Heart left ventricle (tissue), 13 donors: ENCODE measurements at regions not wholly inside any gene's neighbourhood (a gene's known extent, or its start where the extent isn't known, plus 50 kb on each side); places are given as distances from the start of the nearest gene placed in this dataset.

Source experiments
- CTCF ChIP-seq, 12 donors: fragments of 200-600 bp; sonication (generic) in 4 of 12; IDR thresholded peaks; one replicate each; pipeline versions ENCODE4 v1.5.0 to v1.8.0; 2018 to 2022; ENCODE audit warnings: antibody characterized with exemption in 12 of 12, mild to moderate bottlenecking in 5 of 12
- POLR2A ChIP-seq, 2 donors: fragments of 450-650 bp; IDR thresholded peaks; one replicate each; pipeline ENCODE4 v1.6.1; 2017; ENCODE audit warnings: antibody characterized with exemption in 2 of 2, mild to moderate bottlenecking in 2 of 2, moderate library complexity in 2 of 2
- donor health status: ischemic (EF 13 %, LVEDD 7.1; RV severe dilation, severe dysfunction).
- donor health status: DM: no; HTN: yes; CAD: no.
- donor health status: DM: no; HTN: no; CAD: no.
- donor health status: ischemic (EF 25% LVEDD 6.9; RV normal size, moderate dysfunction).
- donor health status: ischemic (EF 25% LVEDD 5.7; RV mildly dilated, moderate dysfunction).
- donor health status: ischemic (EF 35%, LVEDD 5.7; RV mildly dilated, moderate dysfunction).
- donor health status: nonischemic (EF 11% LVEDD 7.7; RV severe dilation, severe dysfunction).
- donor health status: DM: yes; HTN: yes; CAD: no.
- donor health status: PGD.
- donor health status: ischemic (EF 29% LVEDD 5.4; RV normal size, mild dysfunction).
- donor health status: nonischemic (EF 23%, LVEDD 6.1; RV moderate dilation, normal function).

GRCh38 chr4:125693228-125693627 lies 378.5 kb downstream of the FAT4 start:
- TF ChIP-seq POLR2A (IDR thresholded peaks at IDR 0.05): no peak
- TF ChIP-seq CTCF (IDR thresholded peaks at IDR 0.05): no peak
